Upper lobe of left lung (tissue), 6 donors: ENCODE measurements at regions not wholly inside any gene's neighbourhood (a gene's known extent, or its start where the extent isn't known, plus 50 kb on each side); places are given as distances from the start of the nearest gene placed in this dataset.

Source experiments
- ATAC-seq, 2 donors: fragments of 200-7000 bp; cut with Tn5 transposase; one replicate each; pipeline ENCODE4 v1.9.1; 2022; ENCODE audit warnings: mild to moderate bottlenecking in 2 of 2, moderate library complexity in 2 of 2; ENCODE audit not compliant: low FRiP score in 2 of 2
- DNase-seq, 2 donors: peaks; one replicate each; pipeline ENCODE4 v3.0.0-alpha.2; 2019 to 2020
- H3K27ac ChIP-seq, 4 donors: fragments of 200-600 bp; sonication (generic); one replicate each; pipeline ENCODE4 v1.5.1; 2016 to 2019
- H3K27me3 ChIP-seq, 4 donors: fragments of 200-600 bp; sonication (generic); one replicate each; pipeline ENCODE4 v1.5.1; 2017 to 2019
- H3K36me3 ChIP-seq, 4 donors: fragments of 200-600 bp; sonication (generic); one replicate each; pipeline ENCODE4 v1.5.1; 2016 to 2019
- H3K4me1 ChIP-seq, 4 donors: fragments of 200-600 bp; sonication (generic); one replicate each; pipeline ENCODE4 v1.5.1; 2018 to 2019
- H3K4me3 ChIP-seq, 4 donors: fragments of 200-600 bp; sonication (generic); one replicate each; pipeline ENCODE4 v1.5.1; 2017 to 2019; ENCODE audit warnings: mild to moderate bottlenecking in 2 of 4, moderate library complexity in 1 of 4
- H3K9me3 ChIP-seq, 4 donors: fragments of 200-600 bp; sonication (generic); one replicate each; pipeline ENCODE4 v1.5.1; 2018 to 2019
- EP300 ChIP-seq, 4 donors: sonication (generic); formaldehyde crosslinking; IDR thresholded peaks; one replicate each; pipeline ENCODE4 v1.5.1; 2017; ENCODE audit warnings: antibody characterized with exemption in 4 of 4, control low read depth in 2 of 4
- POLR2A ChIP-seq, 4 donors: fragments of 450-650 bp; IDR thresholded peaks; one replicate each; pipeline ENCODE4 v1.5.1; 2016 to 2017; ENCODE audit warnings: antibody characterized with exemption in 4 of 4, mild to moderate bottlenecking in 2 of 4
- POLR2AphosphoS5 ChIP-seq, 2 donors: sonication (generic); formaldehyde crosslinking; IDR thresholded peaks; one replicate each; pipeline ENCODE4 v1.5.1; 2017; ENCODE audit warnings: antibody characterized with exemption in 2 of 2
- WGBS, 2 donors: methylation state at CpG; one replicate each; pipeline ENCODE4 v1.1.5; 2017 to 2018; 5-methylcytosine and 5-hydroxymethylcytosine counted together
- TF ChIP-seq, protein P1 (sequence below), 6 experiments: fragments of 450-650 bp in 4 of 6; fragments of 200-600 bp in 2 of 6; sonication (generic) in 2 of 6; IDR thresholded peaks; one replicate each; pipeline ENCODE4 v1.5.1; 2016 to 2019; ENCODE audit warnings: antibody characterized with exemption in 6 of 6
- donor health status: DM: no; HTN: no; CAD: no; lungs with moderate emphysema.
- donor health status: DM: no; HTN: yes; CAD: no; lungs with severe emphysema.

DNA sequence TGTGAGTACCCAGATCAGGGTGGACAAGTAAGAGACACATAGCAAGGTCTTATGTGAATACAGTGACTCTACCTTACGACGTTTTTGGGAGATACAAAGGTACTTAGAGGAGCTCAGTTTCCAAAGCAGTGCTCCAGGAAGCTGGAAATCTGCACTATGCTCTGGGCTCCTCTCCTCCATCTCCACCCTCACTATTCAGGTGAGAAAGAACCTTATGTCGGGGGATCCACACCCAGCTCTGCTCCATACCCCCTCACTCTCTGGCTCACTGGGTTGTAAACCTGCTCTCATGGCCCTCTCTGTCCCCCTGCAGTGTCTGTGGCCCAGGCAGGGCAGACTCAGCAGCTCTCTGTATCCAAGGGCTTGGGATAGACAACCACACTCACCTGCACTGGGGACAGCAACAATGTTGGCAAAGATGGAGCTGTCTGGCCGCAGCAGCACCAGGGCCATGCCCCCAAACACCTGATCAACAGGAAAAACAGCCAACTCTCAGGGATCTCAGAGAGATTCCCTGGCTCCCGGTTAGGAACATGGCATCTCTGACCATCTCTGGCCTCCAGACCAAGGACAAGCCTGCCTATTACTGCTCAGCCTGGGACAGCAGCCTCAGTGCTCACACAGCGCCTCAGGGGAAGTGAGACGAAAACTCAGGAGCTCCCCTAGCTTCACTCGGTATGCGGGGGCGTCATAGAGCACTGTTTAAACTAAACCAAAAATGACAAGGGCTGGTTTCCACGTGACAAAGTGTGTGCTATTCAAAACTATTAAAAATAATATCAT, 60.9 kb upstream of the TOP3B start:
- no peak overlapping the region for H3K4me3 ChIP-seq
- TF ChIP-seq POLR2AphosphoS5 (IDR thresholded peaks at IDR 0.05) (no peak), EP300 (IDR thresholded peaks at IDR 0.05) (no peak), POLR2A (IDR thresholded peaks at IDR 0.05) (no peak)
- TF ChIP-seq, protein P1, sequence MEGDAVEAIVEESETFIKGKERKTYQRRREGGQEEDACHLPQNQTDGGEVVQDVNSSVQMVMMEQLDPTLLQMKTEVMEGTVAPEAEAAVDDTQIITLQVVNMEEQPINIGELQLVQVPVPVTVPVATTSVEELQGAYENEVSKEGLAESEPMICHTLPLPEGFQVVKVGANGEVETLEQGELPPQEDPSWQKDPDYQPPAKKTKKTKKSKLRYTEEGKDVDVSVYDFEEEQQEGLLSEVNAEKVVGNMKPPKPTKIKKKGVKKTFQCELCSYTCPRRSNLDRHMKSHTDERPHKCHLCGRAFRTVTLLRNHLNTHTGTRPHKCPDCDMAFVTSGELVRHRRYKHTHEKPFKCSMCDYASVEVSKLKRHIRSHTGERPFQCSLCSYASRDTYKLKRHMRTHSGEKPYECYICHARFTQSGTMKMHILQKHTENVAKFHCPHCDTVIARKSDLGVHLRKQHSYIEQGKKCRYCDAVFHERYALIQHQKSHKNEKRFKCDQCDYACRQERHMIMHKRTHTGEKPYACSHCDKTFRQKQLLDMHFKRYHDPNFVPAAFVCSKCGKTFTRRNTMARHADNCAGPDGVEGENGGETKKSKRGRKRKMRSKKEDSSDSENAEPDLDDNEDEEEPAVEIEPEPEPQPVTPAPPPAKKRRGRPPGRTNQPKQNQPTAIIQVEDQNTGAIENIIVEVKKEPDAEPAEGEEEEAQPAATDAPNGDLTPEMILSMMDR (IDR thresholded peaks at IDR 0.05) = no peak
- H3K27ac ChIP-seq = no peak overlapping the region
- 73 to 76% methylated on average over 9 to 11 of the region's 11 CpGs for WGBS, 2 donors
- no peaks in the 10 kb centered on the region for H3K27me3 ChIP-seq
- no peaks in the 10 kb centered on the region for H3K36me3 ChIP-seq
- H3K4me1 ChIP-seq = no peaks in the 10 kb centered on the region
- ATAC-seq (peak in 1 of 2 donors; percentile 24), DNase-seq (peak in 1 of 2 donors; percentile 10)
- no peaks in the 10 kb centered on the region for H3K9me3 ChIP-seq

DNA sequence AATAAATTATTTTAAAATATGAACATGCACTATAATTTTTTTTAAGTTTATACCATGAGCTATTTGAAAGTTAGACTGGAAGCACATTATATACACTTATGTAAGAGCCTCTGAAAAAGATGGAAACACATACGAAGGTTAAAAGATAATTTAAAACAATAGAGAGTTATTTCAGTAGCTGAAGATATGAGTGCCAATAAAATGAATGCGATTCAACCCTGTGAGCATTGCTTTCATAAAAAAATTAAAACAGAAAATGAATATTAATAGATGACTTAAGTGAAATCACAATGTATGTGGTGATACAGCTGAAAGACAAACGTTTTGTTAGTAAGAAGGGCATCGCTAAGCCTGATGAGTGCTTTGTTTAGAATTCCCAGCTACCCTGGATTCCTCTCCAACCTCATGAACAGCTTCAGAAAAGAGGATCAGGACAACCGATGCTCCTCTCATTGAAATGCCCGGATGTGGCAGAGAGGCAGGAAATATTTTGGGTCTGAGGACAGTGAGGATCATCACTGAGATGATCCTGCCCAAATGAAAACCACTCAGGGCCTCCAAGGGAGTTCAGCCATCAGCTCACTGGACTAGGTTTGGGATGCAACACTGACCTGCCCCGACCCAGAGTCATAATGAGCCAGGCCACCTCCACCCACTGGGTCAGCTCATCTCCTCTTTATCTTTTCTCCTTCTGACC, 60.2 kb upstream of the TOP3B start:
- no peaks in the 10 kb centered on the region for H3K27me3 ChIP-seq
- no peak overlapping the region for H3K4me3 ChIP-seq
- no peak for ATAC-seq
- no peaks in the 10 kb centered on the region for H3K9me3 ChIP-seq
- no peak for DNase-seq
- no peak overlapping the region for H3K27ac ChIP-seq
- no peaks in the 10 kb centered on the region for H3K36me3 ChIP-seq
- WGBS, 2 donors = 69 to 72% methylated on average over 6 to 7 of the region's 7 CpGs
- no peaks in the 10 kb centered on the region for H3K4me1 ChIP-seq
- no peak for TF ChIP-seq POLR2A (IDR thresholded peaks at IDR 0.05)
- TF ChIP-seq EP300 (IDR thresholded peaks at IDR 0.05) = no peak
- no peak for TF ChIP-seq POLR2AphosphoS5 (IDR thresholded peaks at IDR 0.05)
- TF ChIP-seq, protein P1 (IDR thresholded peaks at IDR 0.05) = no peak

DNA sequence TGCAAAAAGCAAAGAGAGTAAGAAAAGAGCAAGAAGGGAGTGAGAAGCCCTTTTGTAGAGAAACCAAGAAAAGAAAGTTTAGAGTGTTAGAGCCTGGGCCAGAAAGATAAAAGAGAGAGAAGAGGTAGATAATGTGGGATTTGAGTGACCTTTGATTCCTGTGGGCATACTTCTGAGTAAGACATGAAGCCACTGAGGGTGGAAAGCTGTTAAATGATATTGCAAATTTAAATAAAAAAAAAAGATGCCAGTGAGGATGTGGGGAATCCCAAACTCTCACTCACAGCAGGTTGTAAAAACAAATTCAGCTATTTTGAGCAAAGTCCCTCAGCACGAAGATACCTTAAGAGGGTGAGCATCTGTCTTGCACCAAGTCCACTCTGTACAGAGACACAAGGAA, 59.4 kb upstream of the TOP3B start:
- no peak for ATAC-seq

DNA sequence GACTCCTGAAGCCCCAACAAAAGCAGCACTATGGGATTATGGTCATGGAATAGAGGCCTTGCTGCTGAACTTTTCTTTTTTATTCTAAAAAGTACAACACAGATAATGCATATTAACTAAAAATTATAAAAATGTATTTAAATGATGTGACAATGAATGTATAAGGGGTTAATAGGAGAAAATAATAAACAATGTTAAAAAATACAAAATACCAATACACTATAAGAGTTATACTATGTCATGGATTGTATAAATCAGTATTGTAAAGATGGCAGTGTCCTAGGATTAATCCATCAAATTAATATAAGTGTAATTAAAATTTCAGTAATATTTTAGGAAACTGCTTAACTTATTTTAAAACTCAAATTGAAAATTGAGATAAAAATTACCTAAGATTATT, 58.3 kb upstream of the TOP3B start:
- no peak overlapping the region for H3K4me3 ChIP-seq
- H3K4me1 ChIP-seq = no peaks in the 10 kb centered on the region
- no peak for DNase-seq
- no peak for ATAC-seq
- no peaks in the 10 kb centered on the region for H3K36me3 ChIP-seq
- H3K9me3 ChIP-seq = no peaks in the 10 kb centered on the region
- H3K27me3 ChIP-seq = no peaks in the 10 kb centered on the region
- TF ChIP-seq, protein P1 (IDR thresholded peaks at IDR 0.05) = no peak
- TF ChIP-seq POLR2A (IDR thresholded peaks at IDR 0.05) = no peak
- TF ChIP-seq EP300 (IDR thresholded peaks at IDR 0.05) = no peak
- no peak for TF ChIP-seq POLR2AphosphoS5 (IDR thresholded peaks at IDR 0.05)
- no peak overlapping the region for H3K27ac ChIP-seq

More for the DNA sequence above, 59.4 kb upstream of the TOP3B start:
- DNase-seq = no peak
- H3K27ac ChIP-seq = no peak overlapping the region
- no peaks in the 10 kb centered on the region for H3K36me3 ChIP-seq
- TF ChIP-seq EP300 (IDR thresholded peaks at IDR 0.05) (no peak), POLR2AphosphoS5 (IDR thresholded peaks at IDR 0.05) (no peak), POLR2A (IDR thresholded peaks at IDR 0.05) (no peak)
- TF ChIP-seq, protein P1 (IDR thresholded peaks at IDR 0.05) = no peak
- no peak overlapping the region for H3K4me3 ChIP-seq
- WGBS, 2 donors = 58 to 68% methylated on average over 1 of the region's 1 CpG
- H3K27me3 ChIP-seq = no peaks in the 10 kb centered on the region
- no peaks in the 10 kb centered on the region for H3K4me1 ChIP-seq
- no peaks in the 10 kb centered on the region for H3K9me3 ChIP-seq
